ENCODE measurements at regions not wholly inside any gene's neighbourhood (a gene's known extent, or its start where the extent isn't known, plus 50 kb on each side); places are given as distances from the start of the nearest gene placed in this dataset.

- no peak overlapping the region for H2AFZ ChIP-seq
- H3K9me3 Mint-ChIP-seq: peaks cover 15% of the 10 kb centered on the region; the same call in 2 of the 3 replicates
- H3K4me2 ChIP-seq: no peak overlapping the region
- no peaks in the 10 kb centered on the region for H3F3A ChIP-seq (replicated peaks; ENCODE audit: low read depth)
- H3K9me2 ChIP-seq (ENCODE audit: insufficient read depth): peaks cover 15% of the 10 kb centered on the region; the same call in 1 of the 2 replicates
- no peaks in the 10 kb centered on the region for H3K36me3 ChIP-seq (ENCODE audit: insufficient read depth)
- H3K27ac Mint-ChIP-seq: no peak overlapping the region
- H3K79me2 ChIP-seq (replicated peaks; ENCODE audit: insufficient read depth): no peaks in the 10 kb centered on the region
- H3K4me3 ChIP-seq: no peak overlapping the region
- H3K27me3 Mint-ChIP-seq (ENCODE audit: insufficient read depth, low read depth, poor library complexity): no peaks in the 10 kb centered on the region
- no peaks in the 10 kb centered on the region for H4K20me1 ChIP-seq (replicated peaks; ENCODE audit: insufficient read depth)
- no peaks in the 10 kb centered on the region for H3K4me1 ChIP-seq (ENCODE audit: insufficient read depth)
- ATAC-seq: no peak
- no peaks in the 10 kb centered on the region for H3K4me1 Mint-ChIP-seq
- TF ChIP-seq REST (IDR thresholded peaks at IDR 0.05; ENCODE audit: unreplicated experiment) (no peak), POLR2AphosphoS5 (IDR thresholded peaks at IDR 0.05; ENCODE audit: low read depth) (no peak), CREB1 (CRISPR knock-in tag; IDR thresholded peaks at IDR 0.05; ENCODE audit: low read depth) (no peak), ZNF114 (CRISPR knock-in tag; IDR thresholded peaks at IDR 0.05) (no peak)
- H3K27me3 ChIP-seq (ENCODE audit: insufficient read depth): no peaks in the 10 kb centered on the region
- no peak for DNase-seq (ENCODE audit: low spot score)
- no peak overlapping the region for H3K4me3 Mint-ChIP-seq
- no peak overlapping the region for H3K27ac ChIP-seq (ENCODE audit: low read depth)
- H3K36me3 Mint-ChIP-seq (ENCODE audit: low read depth): peaks cover 17% of the 10 kb centered on the region
Measured at GRCh38 chr6:115310156-115310555, 750.5 kb downstream of the FRK start.

- Mint-ChIP-seq H3K36me3 (ENCODE audit: low read depth) (no peaks in the 10 kb centered on the region), H3K27ac (no peak overlapping the region), H3K27me3 (ENCODE audit: insufficient read depth, low read depth, poor library complexity) (peaks cover 1% of the 10 kb centered on the region), H3K9me3 (peaks cover 3% of the 10 kb centered on the region; the same call in 1 of the 3 replicates), H3K4me1 (no peaks in the 10 kb centered on the region), H3K4me3 (no peak overlapping the region)
- Histone ChIP-seq H3K9me2 (ENCODE audit: insufficient read depth) (peaks cover 1% of the 10 kb centered on the region; the same call in 1 of the 2 replicates), H3F3A (replicated peaks; ENCODE audit: low read depth) (no peaks in the 10 kb centered on the region), H3K27me3 (ENCODE audit: insufficient read depth) (no peaks in the 10 kb centered on the region), H2AFZ (no peak overlapping the region), H3K4me3 (no peak overlapping the region), H3K4me1 (ENCODE audit: insufficient read depth) (no peaks in the 10 kb centered on the region), H4K20me1 (replicated peaks; ENCODE audit: insufficient read depth) (no peaks in the 10 kb centered on the region), H3K79me2 (replicated peaks; ENCODE audit: insufficient read depth) (no peaks in the 10 kb centered on the region), H3K36me3 (ENCODE audit: insufficient read depth) (no peaks in the 10 kb centered on the region), H3K27ac (ENCODE audit: low read depth) (no peak overlapping the region), H3K4me2 (no peak overlapping the region)
- no peak for TF ChIP-seq STAT1 (IDR thresholded peaks at IDR 0.05; ENCODE audit: unreplicated experiment)
- DNase-seq (ENCODE audit: low spot score) (no peak), ATAC-seq (no peak)
Measured at GRCh38 chr6:115302731-115303130, 758.0 kb downstream of the FRK start.

- Mint-ChIP-seq H3K4me3 (no peak overlapping the region), H3K4me1 (peaks cover 7% of the 10 kb centered on the region), H3K9me3 (no peaks in the 10 kb centered on the region), H3K36me3 (ENCODE audit: low read depth) (no peaks in the 10 kb centered on the region), H3K27me3 (ENCODE audit: insufficient read depth, low read depth, poor library complexity) (no peaks in the 10 kb centered on the region), H3K27ac (no peak overlapping the region)
- no peaks in the 10 kb centered on the region for H3K4me1 ChIP-seq (ENCODE audit: insufficient read depth)
- H3K4me2 ChIP-seq: no peak overlapping the region
- no peak overlapping the region for H3K27ac ChIP-seq (ENCODE audit: low read depth)
- no peaks in the 10 kb centered on the region for H3F3A ChIP-seq (replicated peaks; ENCODE audit: low read depth)
- peak; percentile 14 for DNase-seq (ENCODE audit: low spot score)
- H3K27me3 ChIP-seq (ENCODE audit: insufficient read depth): no peaks in the 10 kb centered on the region
- peak overlapping the region; percentile 29; the same call in 1 of the 2 replicates for H2AFZ ChIP-seq
- H3K9me2 ChIP-seq (ENCODE audit: insufficient read depth): no peaks in the 10 kb centered on the region
- H3K4me3 ChIP-seq: no peak overlapping the region
- ATAC-seq: peak; percentile 69
- H3K79me2 ChIP-seq (replicated peaks; ENCODE audit: insufficient read depth): no peaks in the 10 kb centered on the region
- H4K20me1 ChIP-seq (replicated peaks; ENCODE audit: insufficient read depth): no peaks in the 10 kb centered on the region
- H3K36me3 ChIP-seq (ENCODE audit: insufficient read depth): no peaks in the 10 kb centered on the region
- TF ChIP-seq ZNF114 (CRISPR knock-in tag; IDR thresholded peaks at IDR 0.05) (no peak), JUNB (IDR thresholded peaks at IDR 0.05; ENCODE audit: unreplicated experiment) (no peak), CREB1 (CRISPR knock-in tag; IDR thresholded peaks at IDR 0.05; ENCODE audit: low read depth) (no peak), STAT1 (IDR thresholded peaks at IDR 0.05; ENCODE audit: unreplicated experiment) (no peak), POLR2AphosphoS5 (IDR thresholded peaks at IDR 0.05; ENCODE audit: low read depth) (no peak), CTCF (conservative IDR thresholded peaks at IDR 0.05; ENCODE audit: low read depth in 2 of 2) (no peak), REST (IDR thresholded peaks at IDR 0.05; ENCODE audit: unreplicated experiment) (no peak), EZH2 (IDR thresholded peaks at IDR 0.05; ENCODE audit: low read depth, unreplicated experiment) (no peak), ZNF331 (CRISPR knock-in tag; IDR thresholded peaks at IDR 0.05; ENCODE audit: low read depth) (no peak)
Measured at GRCh38 chr6:115287467-115287866, 773.2 kb downstream of the FRK start.

Data from GM23338 (cell line).